ENCODE measurements at regions not wholly inside any gene's neighbourhood (a gene's known extent, or its start where the extent isn't known, plus 50 kb on each side); places are given as distances from the start of the nearest gene placed in this dataset.

- TF ChIP-seq, protein P1, sequence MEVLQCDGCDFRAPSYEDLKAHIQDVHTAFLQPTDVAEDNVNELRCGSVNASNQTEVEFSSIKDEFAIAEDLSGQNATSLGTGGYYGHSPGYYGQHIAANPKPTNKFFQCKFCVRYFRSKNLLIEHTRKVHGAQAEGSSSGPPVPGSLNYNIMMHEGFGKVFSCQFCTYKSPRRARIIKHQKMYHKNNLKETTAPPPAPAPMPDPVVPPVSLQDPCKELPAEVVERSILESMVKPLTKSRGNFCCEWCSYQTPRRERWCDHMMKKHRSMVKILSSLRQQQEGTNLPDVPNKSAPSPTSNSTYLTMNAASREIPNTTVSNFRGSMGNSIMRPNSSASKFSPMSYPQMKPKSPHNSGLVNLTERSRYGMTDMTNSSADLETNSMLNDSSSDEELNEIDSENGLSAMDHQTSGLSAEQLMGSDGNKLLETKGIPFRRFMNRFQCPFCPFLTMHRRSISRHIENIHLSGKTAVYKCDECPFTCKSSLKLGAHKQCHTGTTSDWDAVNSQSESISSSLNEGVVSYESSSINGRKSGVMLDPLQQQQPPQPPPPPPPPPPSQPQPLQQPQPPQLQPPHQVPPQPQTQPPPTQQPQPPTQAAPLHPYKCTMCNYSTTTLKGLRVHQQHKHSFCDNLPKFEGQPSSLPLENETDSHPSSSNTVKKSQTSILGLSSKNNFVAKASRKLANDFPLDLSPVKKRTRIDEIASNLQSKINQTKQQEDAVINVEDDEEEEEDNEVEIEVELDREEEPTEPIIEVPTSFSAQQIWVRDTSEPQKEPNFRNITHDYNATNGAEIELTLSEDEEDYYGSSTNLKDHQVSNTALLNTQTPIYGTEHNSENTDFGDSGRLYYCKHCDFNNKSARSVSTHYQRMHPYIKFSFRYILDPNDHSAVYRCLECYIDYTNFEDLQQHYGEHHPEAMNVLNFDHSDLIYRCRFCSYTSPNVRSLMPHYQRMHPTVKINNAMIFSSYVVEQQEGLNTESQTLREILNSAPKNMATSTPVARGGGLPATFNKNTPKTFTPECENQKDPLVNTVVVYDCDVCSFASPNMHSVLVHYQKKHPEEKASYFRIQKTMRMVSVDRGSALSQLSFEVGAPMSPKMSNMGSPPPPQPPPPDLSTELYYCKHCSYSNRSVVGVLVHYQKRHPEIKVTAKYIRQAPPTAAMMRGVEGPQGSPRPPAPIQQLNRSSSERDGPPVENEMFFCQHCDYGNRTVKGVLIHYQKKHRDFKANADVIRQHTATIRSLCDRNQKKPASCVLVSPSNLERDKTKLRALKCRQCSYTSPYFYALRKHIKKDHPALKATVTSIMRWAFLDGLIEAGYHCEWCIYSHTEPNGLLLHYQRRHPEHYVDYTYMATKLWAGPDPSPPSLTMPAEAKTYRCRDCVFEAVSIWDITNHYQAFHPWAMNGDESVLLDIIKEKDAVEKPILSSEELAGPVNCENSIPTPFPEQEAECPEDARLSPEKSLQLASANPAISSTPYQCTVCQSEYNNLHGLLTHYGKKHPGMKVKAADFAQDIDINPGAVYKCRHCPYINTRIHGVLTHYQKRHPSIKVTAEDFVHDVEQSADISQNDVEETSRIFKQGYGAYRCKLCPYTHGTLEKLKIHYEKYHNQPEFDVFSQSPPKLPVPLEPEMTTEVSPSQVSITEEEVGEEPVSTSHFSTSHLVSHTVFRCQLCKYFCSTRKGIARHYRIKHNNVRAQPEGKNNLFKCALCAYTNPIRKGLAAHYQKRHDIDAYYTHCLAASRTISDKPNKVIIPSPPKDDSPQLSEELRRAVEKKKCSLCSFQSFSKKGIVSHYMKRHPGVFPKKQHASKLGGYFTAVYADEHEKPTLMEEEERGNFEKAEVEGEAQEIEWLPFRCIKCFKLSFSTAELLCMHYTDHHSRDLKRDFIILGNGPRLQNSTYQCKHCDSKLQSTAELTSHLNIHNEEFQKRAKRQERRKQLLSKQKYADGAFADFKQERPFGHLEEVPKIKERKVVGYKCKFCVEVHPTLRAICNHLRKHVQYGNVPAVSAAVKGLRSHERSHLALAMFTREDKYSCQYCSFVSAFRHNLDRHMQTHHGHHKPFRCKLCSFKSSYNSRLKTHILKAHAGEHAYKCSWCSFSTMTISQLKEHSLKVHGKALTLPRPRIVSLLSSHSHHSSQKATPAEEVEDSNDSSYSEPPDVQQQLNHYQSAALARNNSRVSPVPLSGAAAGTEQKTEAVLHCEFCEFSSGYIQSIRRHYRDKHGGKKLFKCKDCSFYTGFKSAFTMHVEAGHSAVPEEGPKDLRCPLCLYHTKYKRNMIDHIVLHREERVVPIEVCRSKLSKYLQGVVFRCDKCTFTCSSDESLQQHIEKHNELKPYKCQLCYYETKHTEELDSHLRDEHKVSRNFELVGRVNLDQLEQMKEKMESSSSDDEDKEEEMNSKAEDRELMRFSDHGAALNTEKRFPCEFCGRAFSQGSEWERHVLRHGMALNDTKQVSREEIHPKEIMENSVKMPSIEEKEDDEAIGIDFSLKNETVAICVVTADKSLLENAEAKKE (CRISPR knock-in tag; IDR thresholded peaks at IDR 0.05): no peak
- TF ChIP-seq ZNF331 (CRISPR knock-in tag; IDR thresholded peaks at IDR 0.05; ENCODE audit: low read depth) (no peak), REST (IDR thresholded peaks at IDR 0.05; ENCODE audit: unreplicated experiment) (no peak), ETS1 (IDR thresholded peaks at IDR 0.05) (no peak), STAT1 (IDR thresholded peaks at IDR 0.05; ENCODE audit: unreplicated experiment) (no peak), EZH2 (IDR thresholded peaks at IDR 0.05; ENCODE audit: low read depth, unreplicated experiment) (no peak), POLR2AphosphoS5 (IDR thresholded peaks at IDR 0.05; ENCODE audit: low read depth) (no peak), EZH2phosphoT487 (IDR thresholded peaks at IDR 0.05; ENCODE audit: unreplicated experiment) (no peak), CREB1 (CRISPR knock-in tag; IDR thresholded peaks at IDR 0.05; ENCODE audit: low read depth) (no peak)
Observed at GRCh38 chr9:1495282-1496030, 445.3 kb downstream of the DMRT2 start (continued).

Data from GM23338 (cell line).